Fibroblast of upper back skin (primary cell): ENCODE measurements at regions not wholly inside any gene's neighbourhood (a gene's known extent, or its start where the extent isn't known, plus 50 kb on each side); places are given as distances from the start of the nearest gene placed in this dataset.

ENCODE experiments used
- DNase-seq: peaks from one replicate; pipeline ENCODE4 v3.0.0-alpha.2; 2013

DNA sequence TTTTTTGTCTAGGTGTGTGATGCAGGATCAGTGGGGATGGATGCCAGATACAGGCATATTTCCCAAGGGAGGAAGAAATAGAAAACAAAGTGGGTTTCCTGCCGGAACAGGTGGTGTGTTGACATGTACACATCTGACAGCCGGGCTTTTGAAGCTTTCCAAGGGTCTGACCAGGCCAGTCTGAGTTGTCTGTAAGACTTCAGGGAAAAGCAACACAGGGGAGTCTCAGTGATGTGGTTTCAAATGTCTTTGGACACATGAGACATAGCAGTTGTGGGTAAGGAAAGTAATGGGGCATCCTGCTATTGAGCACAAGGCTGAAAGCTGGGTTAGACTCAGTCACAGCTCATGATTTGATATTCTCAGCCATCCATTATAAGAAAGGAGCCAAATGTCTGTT, 274.9 kb downstream of the PIK3R1 start:
- DNase-seq, result no peak

- DNase-seq, result no peak
These were observed 279.2 kb downstream of the PIK3R1 start for GRCh38 chr5:68494771-68495170.

- DNase-seq, result peak; percentile 74
These were observed 284.4 kb downstream of the PIK3R1 start for GRCh38 chr5:68499987-68500386.

- no peak for DNase-seq
These were observed 285.3 kb downstream of the PIK3R1 start for GRCh38 chr5:68500813-68501212.

DNA sequence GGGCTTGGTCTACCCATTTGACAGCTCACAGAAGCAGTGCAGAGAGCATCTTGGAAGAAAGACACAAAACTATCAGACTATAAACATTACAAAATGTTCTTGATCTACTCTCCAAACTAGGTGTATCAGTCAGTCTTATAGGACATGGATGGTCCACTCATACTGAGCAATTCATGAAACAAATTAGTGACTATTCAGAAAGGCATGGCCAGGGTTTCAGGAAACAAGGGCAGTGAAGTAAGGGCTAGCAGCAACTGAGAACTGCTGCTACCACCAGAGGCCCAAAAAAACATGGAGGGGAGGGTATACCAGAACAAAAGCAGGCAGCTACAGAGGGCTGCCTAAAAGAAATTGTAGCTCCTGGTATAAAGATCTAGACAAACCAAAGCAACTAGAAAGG, 287.0 kb downstream of the PIK3R1 start:
- DNase-seq, result peak; percentile 23

DNA sequence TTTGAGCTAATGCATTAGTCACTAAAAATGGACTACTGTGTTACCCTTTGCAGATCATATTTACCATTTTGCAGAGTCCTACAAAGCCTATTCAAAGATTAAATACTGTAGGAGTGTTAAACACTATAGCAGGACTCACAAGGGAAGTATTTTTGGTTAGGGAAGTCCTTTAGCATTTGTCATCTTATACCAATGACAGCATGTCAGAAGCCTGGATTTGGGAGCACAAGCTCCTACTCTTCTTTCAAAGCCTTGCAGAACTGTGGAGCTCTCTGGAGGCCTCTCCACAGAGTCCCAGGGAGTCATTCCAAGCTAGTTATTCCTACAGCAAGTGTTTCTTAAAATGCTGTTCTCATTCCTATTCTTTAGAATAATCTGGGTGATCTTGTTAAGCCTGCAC, 288.8 kb downstream of the PIK3R1 start:
- peak; percentile 18 for DNase-seq

GRCh38 chr5:68505917-68506860, 290.6 kb downstream of the PIK3R1 start:
- peak; percentile 40 for DNase-seq

DNA sequence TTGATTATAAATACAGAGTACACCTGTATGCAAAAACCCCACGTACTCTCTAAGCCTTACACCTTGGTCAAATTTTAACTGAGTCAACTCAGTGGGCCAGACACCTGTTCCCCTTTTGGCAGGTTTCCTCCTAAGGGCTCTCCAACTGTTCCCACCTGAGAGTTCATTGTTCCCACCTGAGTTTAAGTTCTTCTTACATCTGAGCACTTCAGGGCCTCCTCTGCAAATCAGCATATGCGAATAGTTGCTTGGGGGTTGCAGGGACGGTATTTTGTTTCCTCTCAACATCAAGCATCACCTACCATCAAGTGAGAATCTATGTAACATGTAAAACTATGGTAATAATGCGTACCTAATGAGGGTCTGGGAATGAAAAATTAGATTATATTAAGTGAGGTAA, 300.0 kb downstream of the PIK3R1 start:
- no peak for DNase-seq

GRCh38 chr5:68518286-68518685, 302.7 kb downstream of the PIK3R1 start:
- no peak for DNase-seq

- DNase-seq, result no peak
These were observed 303.6 kb downstream of the PIK3R1 start for GRCh38 chr5:68519143-68519542.

GRCh38 chr5:68521776-68522175, 306.2 kb downstream of the PIK3R1 start:
- DNase-seq, result no peak

DNA sequence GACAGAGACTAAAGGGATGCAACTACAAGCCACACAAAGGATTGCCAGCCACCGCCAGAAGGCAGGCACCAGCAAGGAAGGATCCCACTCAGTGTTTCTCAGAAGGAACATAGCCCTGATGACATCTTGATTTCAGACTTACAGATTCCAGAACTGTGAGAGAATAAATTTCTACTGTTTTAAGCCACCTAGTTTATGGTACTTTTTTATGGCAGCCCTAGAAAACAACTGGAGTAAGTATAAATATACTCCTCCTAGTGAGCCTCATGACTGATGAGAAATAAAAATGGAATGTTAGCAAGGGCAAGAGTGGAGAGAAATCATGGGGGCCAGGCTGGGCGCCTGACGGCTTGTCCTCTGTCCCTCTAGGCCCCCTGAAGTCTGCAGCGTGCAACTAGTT, 307.3 kb downstream of the PIK3R1 start:
- no peak for DNase-seq

GRCh38 chr5:68528821-68529273, 313.3 kb downstream of the PIK3R1 start:
- DNase-seq, result peak; percentile 79

GRCh38 chr5:68529581-68529980, 314.0 kb downstream of the PIK3R1 start:
- DNase-seq, result peak; percentile 80

GRCh38 chr5:68531970-68532369, 316.4 kb downstream of the PIK3R1 start:
- no peak for DNase-seq

GRCh38 chr5:68533051-68533450, 317.5 kb downstream of the PIK3R1 start:
- no peak for DNase-seq

DNA sequence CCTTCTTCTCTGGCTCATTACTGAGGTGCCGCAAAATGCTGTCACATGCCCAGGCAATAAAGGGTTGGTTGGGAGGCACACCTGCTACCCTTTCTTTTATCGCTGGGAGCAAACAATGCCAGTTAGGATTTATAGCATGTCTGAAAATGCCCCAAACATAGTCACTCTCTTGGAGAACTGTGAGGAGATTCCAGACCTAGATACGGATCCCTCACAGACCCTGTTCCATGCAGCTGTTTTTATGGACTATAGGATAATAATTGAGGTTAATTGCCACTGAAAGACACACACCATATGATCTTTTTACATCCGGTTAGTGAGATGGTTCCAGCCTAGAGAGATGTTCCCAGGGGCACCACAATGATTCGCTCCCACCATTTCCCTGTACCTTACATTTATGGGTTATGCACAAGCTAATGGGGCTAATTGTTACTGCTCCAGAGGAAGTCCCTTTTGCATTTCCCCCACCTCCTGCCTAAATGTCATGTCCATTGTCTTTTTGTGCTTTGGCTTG, 318.1 kb downstream of the PIK3R1 start:
- no peak for DNase-seq

DNA sequence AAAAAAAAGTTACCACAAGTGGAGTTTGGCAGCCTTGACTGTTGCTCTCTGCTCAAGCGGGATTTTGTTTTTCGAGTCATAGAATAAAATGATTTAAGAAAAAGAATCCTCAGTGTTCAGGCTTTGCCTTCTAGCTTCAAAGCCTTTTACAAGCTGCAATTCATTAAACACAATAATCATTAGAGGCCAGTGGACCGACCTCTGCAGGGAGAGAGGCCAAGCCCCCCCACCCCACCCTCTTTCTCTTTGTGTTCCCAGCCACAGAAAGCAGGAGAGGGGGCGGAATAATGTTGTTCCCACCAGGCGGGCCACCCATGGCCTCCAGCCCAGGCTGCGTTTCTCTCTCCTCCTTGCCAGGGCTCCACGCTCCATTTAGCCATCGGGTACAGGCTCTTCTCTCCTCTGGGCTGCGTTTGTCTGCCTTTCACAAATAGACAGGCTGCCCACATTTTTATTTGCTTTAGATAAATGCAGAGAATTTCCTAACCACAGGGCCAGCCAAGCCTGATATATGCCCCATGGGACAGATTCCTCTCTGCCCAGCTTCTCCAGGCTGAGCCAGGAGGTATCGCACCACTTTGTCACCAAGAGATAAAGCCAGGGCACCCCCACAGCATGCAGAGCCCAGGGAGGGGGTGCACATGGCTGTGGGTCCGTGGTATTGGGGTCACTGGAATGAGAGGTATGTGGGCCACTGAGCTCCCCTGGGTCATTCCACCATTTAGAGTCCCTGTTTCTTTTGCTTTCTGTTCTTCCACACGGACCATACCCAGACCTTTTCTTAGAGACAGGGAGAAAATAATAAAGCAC, 318.8 kb downstream of the PIK3R1 start:
- peak; percentile 55 for DNase-seq

GRCh38 chr5:68534956-68535520, 319.5 kb downstream of the PIK3R1 start:
- no peak for DNase-seq

DNA sequence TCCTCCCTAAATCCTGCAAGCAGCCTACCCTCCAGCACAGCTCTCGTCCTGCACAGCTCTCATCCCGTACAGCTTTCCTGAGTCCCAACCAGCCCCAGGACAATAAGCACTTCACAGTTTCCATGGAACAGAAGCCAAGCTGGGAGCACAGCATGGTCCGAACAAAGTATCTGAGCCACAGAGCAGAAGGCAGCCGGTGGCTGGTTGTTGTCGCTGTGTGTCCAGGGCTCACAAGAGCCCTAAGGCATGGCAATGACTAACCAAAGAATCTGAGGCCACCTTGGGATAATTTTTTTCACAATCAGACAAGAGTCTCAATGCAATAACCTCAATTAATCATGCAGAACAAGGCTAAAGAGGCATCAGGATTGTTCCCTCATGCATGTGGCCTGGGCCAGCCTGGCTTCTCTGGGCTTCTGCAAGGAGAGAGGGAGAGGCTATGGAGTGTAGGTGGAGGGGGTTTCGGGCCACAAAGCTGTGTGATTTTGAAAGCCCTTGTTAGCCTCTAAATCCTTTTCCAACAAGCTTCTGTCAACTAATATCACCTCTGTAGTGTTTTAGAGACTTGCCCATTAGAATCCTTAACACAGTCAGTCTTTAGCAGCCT, 323.4 kb downstream of the PIK3R1 start:
- DNase-seq, result no peak

GRCh38 chr5:68540798-68541590, 325.4 kb downstream of the PIK3R1 start:
- no peak for DNase-seq

GRCh38 chr5:68542207-68542606, 326.7 kb downstream of the PIK3R1 start:
- DNase-seq, result peak; percentile 42
